Transverse colon (tissue), 3 donors: ENCODE measurements at regions not wholly inside any gene's neighbourhood (a gene's known extent, or its start where the extent isn't known, plus 50 kb on each side); places are given as distances from the start of the nearest gene placed in this dataset.

Source experiments
- POLR2A ChIP-seq: fragments of 450-650 bp; IDR thresholded peaks from one replicate; pipeline ENCODE4 v1.6.1; 2016; ENCODE audit warnings: antibody characterized with exemption, mild to moderate bottlenecking, moderate library complexity
- TF ChIP-seq, protein P1 (sequence below), 5 experiments: fragments of 200-600 bp in 3 of 5; fragments of 450-650 bp in 2 of 5; sonication (generic) in 3 of 5; IDR thresholded peaks; 1 replicate in 2 of 5; 2 replicates in 3 of 5; pipeline ENCODE4 v1.5.1; 2016 to 2017; ENCODE audit warnings: antibody characterized with exemption in 5 of 5, inconsistent platforms in 3 of 5, mild to moderate bottlenecking in 2 of 5, moderate library complexity in 1 of 5

DNA sequence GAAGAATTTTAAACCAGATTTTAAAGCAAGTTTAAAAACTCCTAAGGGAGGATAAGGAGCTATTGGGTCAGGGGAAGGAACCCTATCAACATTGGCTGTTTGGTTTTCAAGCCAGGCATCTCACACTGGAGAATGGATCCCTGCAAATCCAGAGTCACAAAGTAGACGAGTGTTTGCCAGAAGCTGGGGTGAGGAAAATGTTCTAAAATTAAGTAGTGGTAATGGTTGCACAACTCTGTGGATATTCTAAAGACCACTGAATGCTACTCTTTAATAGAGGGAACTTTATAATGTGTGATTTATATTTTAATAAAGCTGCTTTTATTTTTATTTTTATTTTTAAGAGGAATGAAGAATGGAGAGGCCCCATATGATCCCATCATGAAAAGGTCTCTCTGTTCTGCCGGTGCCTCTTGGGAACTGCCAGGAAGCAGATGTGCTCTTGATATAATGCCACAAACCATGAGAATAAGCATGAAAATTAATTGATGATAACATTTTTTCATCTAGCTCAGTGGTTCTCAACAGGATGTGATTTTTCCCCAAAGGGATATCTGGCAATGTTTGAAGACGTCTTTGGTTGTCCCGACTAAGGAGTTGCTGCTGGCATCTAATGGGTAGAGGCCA is 379.0 kb upstream of the CNR1 start:
- TF ChIP-seq, protein P1, sequence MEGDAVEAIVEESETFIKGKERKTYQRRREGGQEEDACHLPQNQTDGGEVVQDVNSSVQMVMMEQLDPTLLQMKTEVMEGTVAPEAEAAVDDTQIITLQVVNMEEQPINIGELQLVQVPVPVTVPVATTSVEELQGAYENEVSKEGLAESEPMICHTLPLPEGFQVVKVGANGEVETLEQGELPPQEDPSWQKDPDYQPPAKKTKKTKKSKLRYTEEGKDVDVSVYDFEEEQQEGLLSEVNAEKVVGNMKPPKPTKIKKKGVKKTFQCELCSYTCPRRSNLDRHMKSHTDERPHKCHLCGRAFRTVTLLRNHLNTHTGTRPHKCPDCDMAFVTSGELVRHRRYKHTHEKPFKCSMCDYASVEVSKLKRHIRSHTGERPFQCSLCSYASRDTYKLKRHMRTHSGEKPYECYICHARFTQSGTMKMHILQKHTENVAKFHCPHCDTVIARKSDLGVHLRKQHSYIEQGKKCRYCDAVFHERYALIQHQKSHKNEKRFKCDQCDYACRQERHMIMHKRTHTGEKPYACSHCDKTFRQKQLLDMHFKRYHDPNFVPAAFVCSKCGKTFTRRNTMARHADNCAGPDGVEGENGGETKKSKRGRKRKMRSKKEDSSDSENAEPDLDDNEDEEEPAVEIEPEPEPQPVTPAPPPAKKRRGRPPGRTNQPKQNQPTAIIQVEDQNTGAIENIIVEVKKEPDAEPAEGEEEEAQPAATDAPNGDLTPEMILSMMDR (IDR thresholded peaks at IDR 0.05), result no peak
- TF ChIP-seq POLR2A, result no peak
